GM12801 (cell line): ENCODE measurements at regions not wholly inside any gene's neighbourhood (a gene's known extent, or its start where the extent isn't known, plus 50 kb on each side); places are given as distances from the start of the nearest gene placed in this dataset.

Experiments
- CTCF ChIP-seq: IDR thresholded peaks from one replicate; pipeline ENCODE4 v1.5.1; 2011; ENCODE audit warnings: control low read depth; ENCODE audit not compliant: insufficient read length; ENCODE audit errors: extremely low read depth

- no peak for TF ChIP-seq CTCF
Measured at GRCh38 chr1:25046194-25046532, 116.1 kb upstream of the RUNX3 start.

DNA sequence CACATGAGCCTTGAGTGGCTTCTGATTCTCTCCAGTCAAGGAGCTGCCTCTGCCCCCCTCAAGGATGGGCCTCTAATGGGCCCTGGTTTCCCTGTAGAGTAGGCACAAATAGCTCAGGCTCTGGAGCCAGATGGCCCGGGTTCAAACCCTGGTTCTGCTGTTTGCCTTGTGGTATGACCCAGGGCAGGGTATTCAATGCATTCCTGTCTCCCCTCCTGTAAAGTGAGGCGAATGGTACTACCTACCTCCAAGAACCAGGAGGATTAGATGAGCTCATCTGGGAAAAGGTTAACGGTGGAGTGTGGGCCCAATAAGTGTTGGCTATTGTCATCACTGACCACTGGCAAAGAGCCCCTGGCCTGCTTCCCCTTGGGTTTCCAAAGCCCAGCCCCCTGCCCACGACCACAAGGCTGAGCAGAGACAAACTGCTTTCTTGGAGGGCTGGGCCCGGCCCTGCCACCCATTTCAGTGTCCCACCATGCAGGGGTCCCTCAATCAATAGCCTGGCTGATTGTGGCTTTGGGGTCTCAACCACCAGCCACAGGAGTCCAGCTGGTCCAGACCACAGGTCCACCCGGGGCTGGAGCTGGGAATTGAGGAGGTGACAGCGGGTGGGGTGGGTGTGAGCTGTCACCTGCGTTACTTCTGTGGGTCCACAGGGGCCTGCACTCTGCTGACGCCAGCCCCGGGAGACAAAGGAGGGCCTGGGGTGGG, 115.6 kb upstream of the RUNX3 start:
- TF ChIP-seq CTCF = no peak

- TF ChIP-seq CTCF = no peak
Measured at GRCh38 chr1:25043228-25043580, 113.1 kb upstream of the RUNX3 start.

DNA sequence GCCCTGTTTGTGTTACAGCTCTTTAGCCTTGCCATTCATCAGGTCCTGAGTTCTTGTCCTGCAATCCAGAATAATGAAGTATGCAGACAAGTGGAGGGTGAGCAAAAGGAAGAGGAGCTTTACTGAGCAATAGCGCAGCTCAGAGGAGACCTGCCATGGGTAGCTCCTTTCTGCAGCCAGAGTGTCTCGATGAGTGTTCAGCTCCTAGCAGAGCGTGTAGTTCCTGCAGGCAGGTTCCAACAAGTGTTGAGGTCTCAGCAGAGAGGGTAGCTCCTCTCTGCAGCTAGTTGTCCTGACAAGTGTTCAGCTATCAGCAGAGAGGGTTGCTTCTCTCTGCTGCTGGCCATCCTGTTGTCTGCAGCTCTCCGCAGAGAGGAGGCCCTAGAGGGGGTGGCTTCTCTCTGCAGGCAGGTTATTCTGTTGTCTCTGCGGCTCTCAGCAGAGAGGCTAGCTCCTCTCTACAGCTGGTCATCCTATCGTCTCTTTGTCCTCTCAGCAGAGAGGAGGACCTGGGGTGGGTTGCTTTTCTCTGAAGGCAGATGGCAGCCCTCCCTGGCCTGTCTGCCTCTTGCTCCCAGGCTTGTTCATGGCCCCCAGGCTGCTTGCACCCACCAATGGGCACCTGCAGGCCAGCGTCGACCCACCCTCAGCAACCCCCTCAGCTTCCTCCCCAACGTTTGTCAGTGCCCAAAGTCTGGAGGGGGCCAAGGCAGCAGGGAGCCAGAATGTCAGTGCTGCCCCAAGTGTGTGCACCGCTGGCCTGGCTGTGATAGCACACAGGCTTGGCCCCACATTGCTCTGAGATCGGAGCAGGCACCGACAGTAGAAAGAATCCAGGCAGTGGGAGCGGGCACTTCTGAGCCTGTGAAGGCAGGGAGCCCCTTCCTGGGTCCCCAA, 112.5 kb upstream of the RUNX3 start:
- no peak for TF ChIP-seq CTCF

DNA sequence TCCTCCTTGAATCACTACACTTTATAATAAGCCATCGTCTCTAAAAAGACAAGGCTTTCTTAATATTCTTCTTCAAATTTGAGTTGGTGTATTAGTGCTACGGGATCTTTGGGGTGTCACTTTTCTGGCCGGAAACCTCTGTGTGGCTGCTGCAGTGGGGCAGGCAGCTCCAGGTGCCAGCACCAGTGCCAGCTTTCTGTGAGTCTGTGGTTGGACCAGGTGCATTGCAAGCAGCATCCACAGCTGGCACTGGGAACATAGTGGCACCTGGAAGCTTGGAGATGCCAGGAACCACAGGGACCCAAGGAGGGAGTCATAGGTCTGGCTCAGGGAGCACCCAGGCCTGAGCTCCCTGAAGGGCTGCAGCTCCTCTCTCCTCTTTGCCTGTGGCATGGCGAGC, 111.8 kb upstream of the RUNX3 start:
- no peak for TF ChIP-seq CTCF

DNA sequence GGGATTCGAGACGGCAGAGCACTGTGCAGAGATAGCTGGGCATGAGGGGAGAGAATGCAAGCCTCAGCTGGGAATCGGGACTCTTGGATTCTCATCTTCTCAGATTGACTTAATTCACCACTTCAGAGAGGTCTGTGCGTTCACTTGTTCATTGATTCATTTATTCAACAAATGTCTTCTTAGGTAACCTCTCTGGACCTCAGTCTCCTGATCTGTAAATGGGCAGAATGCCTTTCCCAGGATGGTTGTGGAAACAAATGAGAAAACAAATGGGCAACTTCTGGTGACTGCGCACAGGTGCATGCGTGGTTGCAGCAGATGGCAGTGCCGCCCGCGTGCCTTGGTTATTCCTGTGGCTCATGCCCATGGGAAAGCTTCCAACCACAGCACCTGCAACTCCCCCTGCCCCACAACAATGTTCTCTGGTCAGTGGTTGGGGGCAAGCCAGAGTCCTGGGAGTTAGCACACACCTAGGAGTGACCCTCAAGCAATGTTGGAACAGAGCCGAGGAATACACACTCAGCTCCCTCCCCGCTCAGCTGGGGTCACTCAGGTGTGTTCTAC, 110.1 kb upstream of the RUNX3 start:
- no peak for TF ChIP-seq CTCF

GRCh38 chr1:25039229-25039628, 109.2 kb upstream of the RUNX3 start:
- no peak for TF ChIP-seq CTCF
